ELR (cell line): ENCODE measurements at regions not wholly inside any gene's neighbourhood (a gene's known extent, or its start where the extent isn't known, plus 50 kb on each side); places are given as distances from the start of the nearest gene placed in this dataset.
A peak's percentile ranks its signal among the peaks of the same experiment; 100 is the strongest.

Source experiments
- DNase-seq: peaks from one replicate; pipeline ENCODE4 v3.0.0-alpha.2; 2015; ENCODE audit warnings: low read depth

DNA sequence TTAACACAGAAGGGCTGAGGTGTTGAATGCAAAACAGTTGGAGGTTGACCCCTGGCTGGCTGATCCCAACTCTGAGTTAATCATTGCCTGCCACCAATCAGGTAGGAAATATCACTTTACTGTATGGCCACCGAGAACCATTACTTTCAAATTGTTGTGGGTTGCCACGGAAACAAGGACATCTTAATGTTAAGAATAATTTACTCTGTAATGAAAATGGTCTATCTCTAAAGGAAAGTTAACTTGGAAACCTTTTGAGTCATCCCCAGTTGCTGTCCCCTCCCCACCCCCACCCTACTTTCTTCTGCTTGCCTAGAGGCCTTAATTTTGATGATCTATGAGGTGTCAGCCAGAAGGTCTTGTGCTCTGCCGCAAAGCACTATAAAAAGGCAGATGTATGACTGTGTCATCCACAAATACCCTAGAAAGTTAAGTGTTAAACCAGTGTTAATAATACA is 78.7 kb upstream of the SNRK start:
- peak; percentile 64 for DNase-seq

DNA sequence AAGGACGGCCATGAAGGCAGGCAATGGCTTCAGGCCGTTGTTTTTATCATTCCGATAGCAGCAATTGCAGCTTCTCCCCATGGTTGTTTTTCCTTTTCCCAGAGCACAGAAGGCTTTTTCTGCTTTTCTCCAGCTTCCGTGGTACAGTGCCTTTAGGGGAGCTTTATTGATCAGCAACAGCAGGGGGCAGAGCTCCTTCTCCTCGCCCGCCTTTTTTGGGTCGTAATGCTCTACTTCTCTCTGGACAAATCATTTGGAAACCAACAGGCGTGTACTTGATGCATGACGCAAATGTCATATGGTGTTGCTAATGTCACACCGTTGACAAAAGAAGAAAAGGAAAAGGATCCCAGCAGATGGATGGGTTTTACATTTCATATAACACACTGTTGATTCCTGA is 79.7 kb upstream of the SNRK start:
- no peak for DNase-seq

DNA sequence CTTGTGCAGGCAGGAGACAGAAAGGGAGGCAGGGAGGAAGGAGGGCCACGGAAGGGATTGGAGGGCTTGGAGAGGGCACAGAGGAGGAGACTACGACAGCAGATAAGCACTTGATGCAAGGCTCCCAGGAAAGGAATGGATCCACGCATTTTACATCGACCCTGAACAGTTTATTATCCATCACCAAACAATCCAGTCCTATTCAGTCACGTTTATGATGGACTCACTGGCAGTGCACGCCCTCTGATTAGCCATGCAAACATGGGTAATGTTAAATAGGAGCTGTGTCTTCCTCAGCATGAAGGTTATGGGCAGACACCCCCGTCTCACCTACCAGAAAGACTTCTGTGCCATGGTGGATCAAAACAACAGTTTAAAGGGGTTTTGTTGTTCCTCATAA is 80.2 kb upstream of the SNRK start:
- no peak for DNase-seq

DNA sequence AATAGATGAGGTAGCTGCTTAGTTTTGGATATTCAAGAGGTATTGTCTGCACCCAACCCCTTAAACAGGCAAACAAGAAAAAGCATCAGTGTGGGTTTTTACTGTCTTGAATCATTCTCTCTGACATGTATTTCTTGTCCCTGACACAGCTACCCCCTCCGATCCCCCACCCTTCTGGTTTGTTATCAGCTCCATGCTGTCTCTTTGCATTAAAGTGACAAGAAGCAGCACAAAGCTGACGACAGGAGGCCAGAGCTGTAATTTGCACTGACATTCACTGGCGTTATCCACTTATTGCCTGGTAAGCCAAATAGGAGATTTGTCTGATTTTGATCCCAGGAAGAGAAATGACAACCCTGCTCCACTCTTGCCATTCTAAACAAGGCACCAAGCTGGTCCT is 83.3 kb upstream of the SNRK start:
- DNase-seq, result no peak

DNA sequence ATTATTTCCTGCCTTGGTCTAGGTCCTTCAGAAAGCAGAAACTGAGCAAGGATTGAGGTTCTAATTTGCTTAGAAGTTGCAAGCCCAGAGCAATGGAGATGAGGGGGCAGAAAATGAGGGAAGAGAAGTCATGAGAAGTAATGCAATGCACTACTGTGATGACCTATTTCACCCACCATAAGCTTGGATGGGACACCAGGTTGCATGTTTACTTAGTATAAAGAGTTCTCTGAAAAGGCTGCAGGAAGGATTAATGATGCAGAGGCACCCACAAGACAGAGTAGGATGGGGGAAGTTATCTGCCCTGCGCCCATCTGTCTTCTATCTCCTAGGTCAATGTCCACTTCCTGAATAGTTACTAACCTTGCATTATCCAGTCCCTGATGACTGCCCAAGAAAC is 84.8 kb upstream of the SNRK start:
- no peak for DNase-seq

DNA sequence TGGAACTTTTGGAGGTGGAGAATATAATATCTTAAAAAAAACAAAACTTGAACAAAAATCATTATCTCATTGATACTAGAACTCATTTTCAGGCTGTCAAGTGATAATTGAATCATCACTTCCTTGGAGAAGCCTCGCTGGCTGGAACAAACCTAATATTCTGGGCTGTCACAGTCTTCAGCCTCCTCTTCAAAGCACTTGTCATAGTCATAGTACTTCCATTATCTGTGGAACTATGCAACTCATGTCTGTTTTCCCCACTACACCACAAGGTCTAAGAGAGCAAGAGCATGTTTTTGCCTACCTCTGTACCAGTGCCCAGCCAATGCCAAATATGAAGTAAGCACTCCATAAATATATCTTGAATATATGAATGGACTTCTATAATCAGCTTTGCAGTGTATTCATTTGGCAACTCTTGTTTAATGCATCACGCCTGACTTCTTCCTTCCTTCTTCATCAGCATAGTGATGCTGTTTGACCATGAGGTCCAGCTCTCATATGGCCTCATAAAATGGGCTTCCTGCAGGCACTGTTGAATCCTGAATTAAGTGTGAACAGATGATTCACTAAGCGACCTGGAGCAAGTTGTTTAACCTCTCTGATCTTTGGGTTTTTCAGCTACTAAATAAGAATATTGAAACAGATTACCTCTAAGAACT is 86.6 kb upstream of the SNRK start:
- no peak for DNase-seq

DNA sequence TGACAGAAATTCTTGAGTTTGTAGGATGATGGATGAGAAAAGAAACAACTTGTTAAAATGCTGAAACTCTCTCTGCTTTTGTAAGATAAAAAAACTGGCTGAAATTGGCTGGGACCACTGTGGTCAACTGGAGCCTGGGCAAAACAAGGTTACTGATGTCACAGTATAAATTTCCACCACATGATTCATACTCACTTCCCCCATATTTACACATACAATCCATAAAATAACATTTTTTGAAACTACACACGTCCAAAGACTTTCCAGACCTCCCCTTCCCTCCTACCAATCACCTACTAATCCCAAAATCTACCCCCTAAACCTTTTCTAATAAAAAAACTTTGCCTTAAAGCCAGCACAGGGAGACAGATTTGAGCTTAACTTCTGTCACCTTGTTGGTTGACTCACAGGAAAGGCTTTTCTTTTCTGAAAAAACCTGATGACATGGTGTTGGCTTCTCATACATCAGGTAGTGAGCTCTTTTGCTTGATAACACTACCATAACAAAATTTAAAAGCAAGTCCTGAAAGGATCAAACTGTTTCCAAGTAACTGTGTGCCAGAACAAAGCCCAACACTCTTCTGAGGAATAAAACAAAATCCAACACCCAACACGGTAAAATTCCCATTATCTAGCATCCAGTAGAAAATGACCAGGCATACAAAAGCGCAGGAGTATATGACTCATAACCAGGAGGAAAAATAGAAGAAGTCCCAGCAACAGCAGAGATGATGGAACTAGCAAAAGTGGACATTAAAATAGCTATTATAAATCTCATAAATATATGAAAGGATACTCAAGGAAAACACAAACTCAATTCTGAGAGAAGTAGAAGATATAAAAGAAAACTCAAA is 87.3 kb upstream of the SNRK start:
- DNase-seq, result peak; percentile 69

DNA sequence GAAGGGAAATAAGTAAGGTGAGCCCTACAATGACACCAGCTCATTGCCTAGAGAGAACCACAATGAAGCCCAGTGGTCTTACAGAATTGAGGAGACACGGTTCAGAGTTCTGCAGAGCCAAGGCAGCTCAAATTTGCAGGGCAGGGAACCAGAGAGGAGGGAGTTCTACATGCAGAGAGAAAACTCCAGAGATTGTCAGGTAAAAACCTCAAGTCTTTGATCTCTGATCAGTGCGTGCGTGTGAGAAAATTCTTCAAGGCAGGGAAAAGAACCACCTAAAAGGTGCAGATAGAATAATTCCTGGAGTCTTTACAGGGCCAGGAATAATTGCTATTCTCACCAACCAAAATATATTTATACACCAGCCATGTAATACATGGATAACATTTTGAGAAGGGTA is 88.0 kb upstream of the SNRK start:
- no peak for DNase-seq

DNA sequence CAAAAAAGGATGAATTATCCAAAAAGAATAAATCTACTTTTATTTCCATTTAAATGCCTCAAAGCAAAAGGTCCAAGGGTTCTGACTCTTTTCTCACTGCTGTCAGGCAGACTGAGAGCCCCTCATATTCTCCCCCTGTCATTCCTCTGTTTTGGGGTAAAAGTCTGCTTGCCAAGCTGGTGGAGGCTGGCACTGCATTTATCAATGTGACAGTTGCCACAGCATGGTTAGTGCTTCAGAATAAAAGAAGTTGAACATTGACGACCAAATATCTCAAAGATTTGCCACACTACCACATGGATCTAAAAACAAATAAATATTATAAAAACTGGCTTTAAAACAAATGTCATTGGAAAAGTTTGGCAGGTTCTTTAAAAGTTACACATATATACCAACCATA is 89.2 kb upstream of the SNRK start:
- DNase-seq, result no peak

DNA sequence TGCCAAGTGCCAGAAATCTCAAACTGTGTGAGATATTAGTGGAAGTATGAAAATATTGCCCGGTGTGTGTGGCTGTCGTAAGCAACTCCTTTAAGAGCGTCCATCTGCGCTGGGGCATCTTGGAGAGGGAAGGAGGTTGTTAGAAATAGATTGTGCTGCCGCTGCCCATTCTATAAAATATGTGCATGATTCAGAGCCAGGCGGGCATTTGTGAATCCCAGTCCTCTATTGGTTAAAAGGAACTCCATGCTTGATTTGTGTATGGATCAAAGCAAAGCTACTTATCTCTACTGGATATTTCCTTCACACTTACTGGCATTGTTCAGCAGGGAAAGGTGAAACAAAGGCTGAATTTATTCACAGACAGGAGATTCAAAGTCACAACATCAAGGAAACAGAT is 89.6 kb upstream of the SNRK start:
- DNase-seq, result no peak

DNA sequence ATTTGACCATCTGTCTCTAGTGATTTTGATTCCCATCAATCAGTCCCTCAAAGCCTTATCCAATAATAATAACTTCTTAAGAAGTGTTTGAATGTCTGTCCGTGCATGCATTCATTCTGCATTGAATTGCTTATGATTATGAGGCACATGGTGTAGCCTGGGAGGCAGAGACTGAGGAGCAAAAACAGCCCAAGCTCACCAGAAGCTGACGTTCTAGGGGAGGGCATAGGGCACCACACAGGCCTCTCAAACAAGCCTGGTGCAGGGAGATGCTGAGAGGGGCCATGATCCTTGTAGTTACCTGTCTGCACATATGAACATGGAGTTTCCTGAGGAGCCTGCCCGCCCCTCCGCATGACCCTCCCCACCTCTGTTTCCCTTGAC is 89.2 kb upstream of the POMGNT2 start:
- DNase-seq, result no peak

DNA sequence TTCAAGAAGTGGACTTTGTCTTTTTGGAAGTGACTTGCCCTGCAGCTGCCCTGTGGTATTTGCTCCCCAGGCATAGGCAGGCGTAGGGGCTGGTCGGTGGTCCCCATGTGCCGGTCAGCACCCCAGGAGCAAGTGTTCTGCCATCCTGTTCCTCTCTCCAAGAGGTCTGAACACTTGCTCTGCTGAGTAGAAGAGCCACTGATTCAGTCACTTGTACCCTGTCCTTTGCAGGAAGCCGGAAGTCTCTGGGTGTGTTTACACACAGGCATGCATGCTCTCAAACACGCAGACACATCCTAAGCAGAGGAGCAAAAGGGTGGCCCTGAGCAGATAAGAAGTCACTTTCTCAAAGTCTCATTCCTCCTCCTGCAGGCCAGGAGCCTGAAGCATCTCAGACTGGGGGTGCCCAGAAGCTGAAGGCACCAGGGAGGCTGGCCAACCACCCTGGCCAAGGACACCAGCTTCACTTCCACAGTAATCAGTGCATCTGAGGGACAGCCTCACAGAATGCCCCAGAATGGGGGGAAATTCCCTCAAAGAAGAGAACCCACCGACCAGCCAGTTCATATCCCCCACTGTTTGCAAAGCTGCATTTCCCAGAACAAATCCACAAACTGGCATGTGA is 88.7 kb upstream of the POMGNT2 start:
- DNase-seq, result no peak

DNA sequence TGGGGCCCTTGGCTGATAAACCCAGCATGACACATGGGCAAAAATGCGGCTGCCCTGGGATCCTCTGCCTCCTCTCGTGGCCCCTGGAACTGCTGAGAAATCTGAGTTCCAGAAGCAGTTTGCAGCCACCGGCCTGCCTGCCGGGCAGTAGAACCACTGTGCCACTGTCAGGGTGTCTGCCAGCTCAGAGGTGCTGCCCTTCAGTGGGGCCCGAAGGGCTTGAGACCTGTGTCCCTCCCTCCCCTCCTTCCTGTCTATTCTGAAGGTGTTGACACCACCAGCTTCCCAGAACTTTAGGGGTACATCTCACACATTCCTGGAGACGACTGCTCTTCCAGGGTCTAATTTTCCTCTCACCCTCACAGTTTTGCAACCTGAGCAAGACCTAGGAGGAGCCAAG is 88.2 kb upstream of the POMGNT2 start:
- DNase-seq, result no peak

DNA sequence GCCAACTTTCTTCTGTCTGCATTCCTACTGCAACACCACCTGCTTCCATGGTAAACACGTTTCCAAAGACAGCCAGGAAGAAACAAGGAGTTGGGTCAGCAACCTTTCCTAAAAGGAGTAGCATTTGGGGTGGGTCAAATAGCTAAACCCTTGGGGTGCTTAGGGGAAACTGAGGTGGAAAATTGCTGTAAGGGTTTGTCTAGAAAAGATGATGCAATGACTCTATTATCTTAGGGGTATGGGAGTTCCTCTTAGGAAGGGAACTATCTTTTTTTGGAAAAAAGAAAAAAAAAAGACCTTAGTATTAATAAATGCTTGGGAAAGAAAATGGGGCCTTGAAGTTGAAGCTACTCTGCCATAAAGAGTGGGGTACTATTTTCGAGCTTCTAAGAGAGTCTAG is 86.1 kb upstream of the POMGNT2 start:
- DNase-seq, result no peak

DNA sequence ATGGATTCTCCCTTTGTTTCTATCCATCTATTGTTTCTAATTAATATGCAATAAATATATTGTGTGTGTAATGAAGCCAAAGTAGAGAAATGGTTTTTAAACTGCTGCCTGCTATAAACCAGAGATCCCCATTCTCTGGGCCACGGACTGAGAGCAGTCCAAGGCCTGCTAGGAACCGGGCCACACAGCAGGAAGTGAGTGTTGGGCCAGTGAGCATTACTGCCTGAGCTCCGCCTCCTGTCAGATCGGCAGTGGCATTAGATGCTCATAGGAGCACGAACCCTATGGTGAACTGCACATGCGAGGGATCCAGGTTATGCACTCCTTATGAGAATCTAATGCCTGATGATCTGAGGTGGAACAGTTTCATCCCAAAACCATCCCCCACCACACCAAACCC is 85.2 kb upstream of the POMGNT2 start:
- peak; percentile 79 for DNase-seq

DNA sequence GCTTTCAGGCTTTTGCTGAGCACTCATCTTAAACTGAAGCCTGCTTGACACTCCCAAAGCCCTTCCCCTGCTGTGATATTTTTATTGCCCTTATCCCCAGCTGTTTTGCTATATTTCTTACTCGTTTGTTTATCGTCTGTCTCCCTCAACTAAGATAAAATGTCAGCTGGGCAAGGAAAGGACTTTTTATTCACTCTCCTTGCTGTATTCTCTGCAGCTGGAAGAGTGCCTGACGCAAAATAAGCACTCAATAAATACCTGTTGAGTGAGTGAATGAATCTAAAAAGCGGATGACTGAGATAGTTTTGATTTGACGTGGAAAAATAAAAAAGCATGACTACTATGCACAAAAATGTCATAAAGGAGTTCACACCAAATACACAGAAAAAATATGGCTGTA is 84.8 kb upstream of the POMGNT2 start:
- peak; percentile 90 for DNase-seq

DNA sequence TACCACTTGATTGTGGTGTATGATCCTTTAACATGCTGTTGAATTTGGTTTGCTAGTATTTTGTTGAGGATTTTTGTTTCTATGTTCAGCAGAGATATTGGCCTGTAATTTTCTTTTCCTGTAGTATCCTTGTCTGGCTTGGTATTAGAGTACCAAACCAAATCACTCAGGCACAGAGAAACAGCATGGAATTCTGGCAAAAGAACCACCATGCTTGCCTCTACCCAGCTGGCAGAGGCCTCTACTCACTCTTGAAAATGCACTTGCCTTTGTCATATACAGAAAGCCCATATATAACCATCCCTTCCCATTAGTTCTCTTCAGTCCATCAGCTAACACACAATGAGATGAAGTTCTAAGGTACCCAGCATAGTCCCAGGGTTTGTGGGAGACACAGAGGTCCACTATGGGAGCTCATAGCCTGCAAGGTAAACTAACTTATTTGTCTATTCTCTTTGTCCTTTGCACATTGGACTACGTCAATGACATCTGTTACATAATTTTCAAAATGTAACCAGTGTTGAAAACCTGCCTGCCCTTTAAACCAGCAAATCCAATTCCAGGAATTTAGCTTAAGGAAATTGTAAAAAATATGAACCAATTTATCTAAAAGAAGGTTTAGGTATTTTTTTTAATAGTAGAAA is 82.1 kb upstream of the POMGNT2 start:
- DNase-seq, result no peak

DNA sequence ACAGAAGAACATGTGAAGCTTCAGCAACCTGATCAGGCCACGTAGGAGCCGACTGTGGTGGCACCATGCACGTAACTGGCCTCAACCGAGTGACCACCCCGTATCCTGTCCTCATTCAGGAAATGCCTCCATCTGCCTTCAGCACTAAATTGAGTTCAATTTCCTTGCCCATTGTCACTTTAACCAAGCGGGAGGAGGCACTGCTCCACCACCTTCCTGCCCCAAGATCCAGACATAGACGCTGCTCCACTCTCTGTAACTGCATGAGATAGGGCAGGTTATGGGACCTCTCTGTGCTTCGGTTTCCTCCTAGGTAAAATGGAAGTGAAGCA is 80.1 kb upstream of the POMGNT2 start:
- no peak for DNase-seq

DNA sequence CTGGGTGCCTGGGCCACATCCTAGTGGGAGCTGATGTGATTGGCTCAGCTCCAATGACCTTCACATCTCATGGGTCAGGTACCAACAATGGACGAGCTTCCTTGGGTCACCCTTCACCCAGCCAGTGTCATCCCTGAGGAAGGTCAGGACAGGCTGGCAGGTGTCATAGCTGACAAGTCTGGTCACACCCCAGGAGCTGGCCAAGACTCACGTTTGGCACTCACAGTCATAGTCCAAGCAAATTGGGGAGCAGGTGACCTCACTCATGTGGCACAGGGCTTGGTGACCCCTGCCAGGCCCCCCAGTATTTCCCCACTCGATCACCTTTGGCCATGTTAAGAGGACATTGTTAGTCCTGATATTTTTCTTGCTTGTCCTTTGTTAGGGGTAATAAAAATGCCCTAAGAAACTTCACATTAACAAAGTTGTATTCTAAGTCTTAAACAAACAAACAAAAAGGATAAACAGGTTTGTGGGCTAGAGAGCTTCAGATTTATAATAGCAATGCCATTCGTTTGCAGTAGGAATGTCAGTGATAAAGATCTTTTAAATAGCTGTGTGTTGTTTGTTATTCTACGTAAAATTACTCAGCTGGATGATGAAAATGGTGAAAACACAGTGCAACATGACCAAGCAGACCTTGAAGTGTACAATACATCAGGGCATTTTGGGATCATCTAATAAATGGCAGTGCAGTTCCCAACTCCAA is 79.5 kb upstream of the POMGNT2 start:
- peak; percentile 86 for DNase-seq

DNA sequence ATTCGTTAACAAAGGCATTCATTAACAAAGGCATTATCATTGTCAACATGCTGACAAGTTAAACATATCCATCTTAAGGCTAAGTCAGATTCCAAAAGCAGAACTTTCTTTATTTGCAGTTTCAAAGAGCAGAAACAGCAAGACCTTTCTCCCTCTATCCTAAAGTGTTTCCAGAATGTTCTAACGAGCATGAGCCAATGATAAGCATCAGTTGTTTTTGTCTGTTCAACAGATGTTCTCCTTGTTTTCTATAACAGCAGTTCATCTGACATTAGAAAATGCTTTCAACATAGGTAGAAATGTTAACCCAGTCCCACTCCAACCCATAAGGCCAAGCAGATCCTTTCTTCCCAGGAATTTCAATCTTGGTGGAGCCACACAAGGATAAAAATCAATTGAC is 77.6 kb upstream of the POMGNT2 start:
- DNase-seq, result no peak

DNA sequence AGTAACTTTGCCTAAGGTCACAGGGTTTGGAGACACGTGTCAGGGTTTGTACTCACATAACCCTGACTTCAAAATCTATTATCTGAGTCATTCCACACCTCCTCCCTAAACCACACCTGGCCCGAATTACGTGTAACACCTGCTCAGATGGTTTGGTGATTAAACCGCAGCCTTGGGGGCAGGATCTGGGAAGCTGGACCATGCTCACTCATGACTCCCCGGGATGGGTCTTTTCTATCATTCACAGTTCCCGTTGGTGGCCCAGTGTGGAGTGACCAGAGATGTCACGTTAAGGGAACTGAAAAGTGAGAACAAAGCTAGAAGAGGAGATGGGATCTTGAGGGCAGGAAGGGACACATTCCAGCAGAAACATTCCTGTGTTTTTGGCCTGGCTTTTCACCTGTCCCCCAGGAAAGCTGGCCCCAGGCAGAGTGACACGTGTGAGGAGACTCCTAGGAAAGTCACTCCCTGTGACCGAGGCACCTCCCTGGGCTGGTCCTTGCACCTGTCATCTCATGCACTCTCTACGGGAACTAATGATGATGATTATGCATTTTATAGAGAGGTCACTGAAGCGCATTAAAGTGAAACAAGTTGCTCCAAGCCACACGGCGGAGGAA is 75.4 kb upstream of the POMGNT2 start:
- DNase-seq, result no peak

DNA sequence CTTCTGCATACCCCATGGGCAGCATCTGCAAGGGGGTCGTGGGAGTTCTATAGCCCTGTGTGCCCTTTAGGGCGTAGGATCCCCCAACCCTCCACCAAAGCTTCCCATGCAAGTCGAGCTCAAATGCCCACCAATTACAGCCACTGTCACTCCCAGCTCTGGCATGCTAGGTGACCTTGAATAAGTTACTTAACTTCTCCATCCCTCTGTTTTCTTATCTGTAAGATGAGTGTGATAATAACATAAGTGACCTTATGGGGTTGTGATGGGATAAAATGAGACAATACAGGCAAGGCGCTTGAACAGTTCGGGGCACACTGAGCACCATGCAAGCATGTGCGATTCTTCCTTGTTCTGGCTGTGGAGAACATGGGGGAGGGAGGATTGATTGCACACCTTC is 74.8 kb upstream of the POMGNT2 start:
- no peak for DNase-seq
